Liver (tissue), 8 donors: ENCODE measurements at regions not wholly inside any gene's neighbourhood (a gene's known extent, or its start where the extent isn't known, plus 50 kb on each side); places are given as distances from the start of the nearest gene placed in this dataset.
A peak's percentile ranks its signal among the peaks of the same experiment; 100 is the strongest.

ENCODE experiments used
- DNase-seq: peaks from one replicate; pipeline ENCODE4 v3.0.0-alpha.2; 2017; ENCODE audit warnings: low spot score
- H3K27ac ChIP-seq, 2 donors: one replicate each; pipeline ENCODE4 v1.7.0; 2013; ENCODE audit warnings: inconsistent platforms in 2 of 2, low read length in 2 of 2, control low read depth in 1 of 2, low read depth in 1 of 2, mild to moderate bottlenecking in 1 of 2
- H3K27me3 ChIP-seq, 4 donors: one replicate each; pipeline versions ENCODE4 v1.6.1 to v1.7.0; 2013; ENCODE audit warnings: low read length in 3 of 4, inconsistent platforms in 1 of 4, mild to moderate bottlenecking in 1 of 4, moderate library complexity in 1 of 4; ENCODE audit not compliant: control insufficient read depth in 4 of 4, insufficient read depth in 4 of 4
- H3K36me3 ChIP-seq, 4 donors: one replicate each; pipeline versions ENCODE4 v1.6.1 to v1.7.0; 2013; ENCODE audit warnings: low read length in 3 of 4, mild to moderate bottlenecking in 3 of 4, low read depth in 1 of 4, moderate library complexity in 1 of 4; ENCODE audit not compliant: control insufficient read depth in 4 of 4, insufficient read depth in 3 of 4
- H3K4me1 ChIP-seq, 4 donors: one replicate each; pipeline versions ENCODE4 v1.6.1 to v1.7.0; 2013; ENCODE audit warnings: low read length in 3 of 4, mild to moderate bottlenecking in 3 of 4, moderate library complexity in 1 of 4; ENCODE audit not compliant: control insufficient read depth in 4 of 4, insufficient read depth in 4 of 4
- H3K4me3 ChIP-seq, 3 donors: one replicate each; pipeline versions ENCODE4 v1.6.1 to v1.7.0; 2013; ENCODE audit warnings: low read length in 3 of 3, control low read depth in 1 of 3, low read depth in 1 of 3, mild to moderate bottlenecking in 1 of 3
- H3K9ac ChIP-seq, 2 donors: one replicate each; pipeline ENCODE4 v1.7.0; 2013; ENCODE audit warnings: low read length in 2 of 2, mild to moderate bottlenecking in 2 of 2, moderate library complexity in 2 of 2, control low read depth in 1 of 2, low read depth in 1 of 2
- H3K9me3 ChIP-seq, 4 donors: one replicate each; pipeline versions ENCODE4 v1.6.1 to v1.7.0; 2013; ENCODE audit warnings: low read length in 3 of 4; ENCODE audit not compliant: control insufficient read depth in 4 of 4
- ATF3 ChIP-seq: IDR thresholded peaks from 2 replicates; pipeline ENCODE4 v1.6.1; 2016; ENCODE audit warnings: antibody characterized with exemption
- CTCF ChIP-seq: fragments of 150-350 bp; IDR thresholded peaks from 2 replicates; pipeline ENCODE4 v1.5.1; 2017; ENCODE audit warnings: improper control_type of control experiment, low read depth, low read length; ENCODE audit not compliant: missing input control
- EGR1 ChIP-seq, 2 donors: IDR thresholded peaks; 2 replicates each; pipeline ENCODE4 v1.6.1; 2016 to 2018; ENCODE audit warnings: antibody characterized with exemption in 2 of 2, low read depth in 2 of 2
- FOXA1 ChIP-seq: IDR thresholded peaks from 2 replicates; pipeline ENCODE4 v1.6.1; 2016; ENCODE audit warnings: antibody characterized with exemption
- FOXA2 ChIP-seq: IDR thresholded peaks from 2 replicates; pipeline ENCODE4 v1.6.1; 2016; ENCODE audit warnings: antibody characterized with exemption
- GABPA ChIP-seq, 2 donors: IDR thresholded peaks in 1 of 2; conservative IDR thresholded peaks in 1 of 2; 2 replicates each; pipeline ENCODE4 v1.6.1; 2016; ENCODE audit warnings: antibody characterized with exemption in 2 of 2, mild to moderate bottlenecking in 1 of 2, moderate library complexity in 1 of 2
- HNF4A ChIP-seq, 2 donors: conservative IDR thresholded peaks; 2 replicates each; pipeline ENCODE4 v1.6.1; 2016; ENCODE audit warnings: antibody characterized with exemption in 2 of 2, mild to moderate bottlenecking in 2 of 2
- HNF4G ChIP-seq: IDR thresholded peaks from 2 replicates; pipeline ENCODE4 v1.6.1; 2016; ENCODE audit warnings: antibody characterized with exemption
- JUND ChIP-seq, 2 donors: IDR thresholded peaks; 2 replicates each; pipeline ENCODE4 v1.6.1; 2016; ENCODE audit warnings: antibody characterized with exemption in 2 of 2
- NR2F2 ChIP-seq: IDR thresholded peaks from 2 replicates; pipeline ENCODE4 v1.6.1; 2016; ENCODE audit warnings: antibody characterized with exemption
- RAD21 ChIP-seq, 2 donors: IDR thresholded peaks; 2 replicates each; pipeline ENCODE4 v1.6.1; 2016; ENCODE audit warnings: antibody characterized with exemption in 2 of 2, mild to moderate bottlenecking in 2 of 2
- RXRA ChIP-seq, 2 donors: IDR thresholded peaks; 2 replicates each; pipeline ENCODE4 v1.6.1; 2017 to 2018; ENCODE audit warnings: antibody characterized with exemption in 2 of 2, mild to moderate bottlenecking in 1 of 2
- SP1 ChIP-seq: IDR thresholded peaks from 2 replicates; pipeline ENCODE4 v1.6.1; 2018; ENCODE audit warnings: antibody characterized with exemption, mild to moderate bottlenecking
- WGBS: extraction: QIAGEN DNeasy Blood & Tissue Kit; methylation state at CpG from one replicate; pipeline ENCODE4 v1.1.7; 2013; 5-methylcytosine and 5-hydroxymethylcytosine counted together
- TF ChIP-seq, protein P1 (sequence below): IDR thresholded peaks from 2 replicates; pipeline ENCODE4 v1.6.1; 2016; ENCODE audit warnings: antibody characterized with exemption, mild to moderate bottlenecking
- TF ChIP-seq, protein P2 (sequence below): IDR thresholded peaks from 2 replicates; pipeline ENCODE4 v1.6.1; 2016; ENCODE audit warnings: antibody characterized with exemption
- donor health status: healthy.
- donor health status: healthy.
- donor health status: healthy.
- donor health status: healthy.
- donor health status: healthy.

GRCh38 chr2:183248866-183249567 is 124.8 kb downstream of the NUP35 start:
- Histone ChIP-seq H3K27me3 (no peaks in the 10 kb centered on the region), H3K4me1 (peaks cover 0 to 5% (median 0%) of the 10 kb centered on the region in 4 donors), H3K9ac (no peak overlapping the region), H3K4me3 (no peak overlapping the region), H3K27ac (no peak overlapping the region), H3K36me3 (no peaks in the 10 kb centered on the region), H3K9me3 (no peaks in the 10 kb centered on the region)
- no peak for TF ChIP-seq HNF4G
- TF ChIP-seq, protein P1, sequence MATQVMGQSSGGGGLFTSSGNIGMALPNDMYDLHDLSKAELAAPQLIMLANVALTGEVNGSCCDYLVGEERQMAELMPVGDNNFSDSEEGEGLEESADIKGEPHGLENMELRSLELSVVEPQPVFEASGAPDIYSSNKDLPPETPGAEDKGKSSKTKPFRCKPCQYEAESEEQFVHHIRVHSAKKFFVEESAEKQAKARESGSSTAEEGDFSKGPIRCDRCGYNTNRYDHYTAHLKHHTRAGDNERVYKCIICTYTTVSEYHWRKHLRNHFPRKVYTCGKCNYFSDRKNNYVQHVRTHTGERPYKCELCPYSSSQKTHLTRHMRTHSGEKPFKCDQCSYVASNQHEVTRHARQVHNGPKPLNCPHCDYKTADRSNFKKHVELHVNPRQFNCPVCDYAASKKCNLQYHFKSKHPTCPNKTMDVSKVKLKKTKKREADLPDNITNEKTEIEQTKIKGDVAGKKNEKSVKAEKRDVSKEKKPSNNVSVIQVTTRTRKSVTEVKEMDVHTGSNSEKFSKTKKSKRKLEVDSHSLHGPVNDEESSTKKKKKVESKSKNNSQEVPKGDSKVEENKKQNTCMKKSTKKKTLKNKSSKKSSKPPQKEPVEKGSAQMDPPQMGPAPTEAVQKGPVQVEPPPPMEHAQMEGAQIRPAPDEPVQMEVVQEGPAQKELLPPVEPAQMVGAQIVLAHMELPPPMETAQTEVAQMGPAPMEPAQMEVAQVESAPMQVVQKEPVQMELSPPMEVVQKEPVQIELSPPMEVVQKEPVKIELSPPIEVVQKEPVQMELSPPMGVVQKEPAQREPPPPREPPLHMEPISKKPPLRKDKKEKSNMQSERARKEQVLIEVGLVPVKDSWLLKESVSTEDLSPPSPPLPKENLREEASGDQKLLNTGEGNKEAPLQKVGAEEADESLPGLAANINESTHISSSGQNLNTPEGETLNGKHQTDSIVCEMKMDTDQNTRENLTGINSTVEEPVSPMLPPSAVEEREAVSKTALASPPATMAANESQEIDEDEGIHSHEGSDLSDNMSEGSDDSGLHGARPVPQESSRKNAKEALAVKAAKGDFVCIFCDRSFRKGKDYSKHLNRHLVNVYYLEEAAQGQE: no peak
- TF ChIP-seq RAD21 (IDR thresholded peaks at IDR 0.05): peak; percentile 71 to 74
- TF ChIP-seq CTCF: peak; percentile 50
- no peak for DNase-seq
- WGBS: 5% methylated on average over 1 of the region's 1 CpG

GRCh38 chr2:183250061-183250460 is 125.8 kb downstream of the NUP35 start:
- Histone ChIP-seq H3K4me1 (no peaks in the 10 kb centered on the region), H3K4me3 (no peak overlapping the region), H3K9me3 (no peaks in the 10 kb centered on the region), H3K36me3 (no peaks in the 10 kb centered on the region), H3K9ac (no peak overlapping the region), H3K27ac (no peak overlapping the region), H3K27me3 (no peaks in the 10 kb centered on the region)
- 74% methylated on average over 3 of the region's 3 CpGs for WGBS
- TF ChIP-seq JUND (IDR thresholded peaks at IDR 0.05): no peak
- no peak for TF ChIP-seq EGR1 (IDR thresholded peaks at IDR 0.05; ENCODE audit: low read depth in 2 of 2)
- TF ChIP-seq HNF4G: no peak
- TF ChIP-seq, protein P2, sequence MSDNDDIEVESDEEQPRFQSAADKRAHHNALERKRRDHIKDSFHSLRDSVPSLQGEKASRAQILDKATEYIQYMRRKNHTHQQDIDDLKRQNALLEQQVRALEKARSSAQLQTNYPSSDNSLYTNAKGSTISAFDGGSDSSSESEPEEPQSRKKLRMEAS: no peak
- no peak for TF ChIP-seq SP1
- TF ChIP-seq FOXA2: no peak
- TF ChIP-seq RAD21 (IDR thresholded peaks at IDR 0.05): no peak
- no peak for TF ChIP-seq CTCF
- no peak for TF ChIP-seq FOXA1
- TF ChIP-seq ATF3: no peak
- no peak for TF ChIP-seq RXRA (IDR thresholded peaks at IDR 0.05)
- TF ChIP-seq HNF4A (conservative IDR thresholded peaks at IDR 0.05): no peak
- no peak for TF ChIP-seq GABPA (IDR thresholded peaks at IDR 0.05 in 1 of 2, conservative IDR thresholded peaks at IDR 0.05 in 1 of 2)
- TF ChIP-seq NR2F2: no peak
- no peak for DNase-seq
